GM12875 (cell line): ENCODE measurements at regions not wholly inside any gene's neighbourhood (a gene's known extent, or its start where the extent isn't known, plus 50 kb on each side); places are given as distances from the start of the nearest gene placed in this dataset.

ENCODE experiments used
- H3K4me3 ChIP-seq: one replicate; pipeline ENCODE4 v1.5.1; 2011; ENCODE audit warnings: low read depth, low read length, control low read depth
- TF ChIP-seq, protein P1 (sequence below): IDR thresholded peaks from 2 replicates; pipeline ENCODE4 v1.5.1; 2011; ENCODE audit warnings: low read depth, mild to moderate bottlenecking, control low read depth, inconsistent platforms, low read length, moderate library complexity, borderline replicate concordance; ENCODE audit not compliant: insufficient read depth

DNA sequence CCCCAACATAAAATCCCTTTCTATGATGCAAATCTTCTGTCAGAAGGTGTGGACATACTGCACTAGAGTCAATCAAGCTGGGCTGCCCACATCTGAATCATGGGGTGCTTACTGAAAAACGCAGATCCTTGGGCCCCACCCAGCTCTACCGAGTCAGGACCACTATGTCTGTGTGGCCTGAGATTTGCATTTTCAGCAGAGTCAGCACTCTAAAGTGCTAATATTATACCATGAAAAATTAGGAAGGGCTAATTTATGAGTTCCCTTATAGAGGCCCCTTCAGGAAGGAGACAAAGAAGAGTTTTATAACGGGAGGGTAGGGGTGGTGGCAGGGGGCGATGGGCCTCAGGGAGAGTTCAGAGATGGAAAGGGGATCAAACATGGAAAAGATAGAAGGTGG lies 163.3 kb upstream of the NABP1 start:
- TF ChIP-seq, protein P1, sequence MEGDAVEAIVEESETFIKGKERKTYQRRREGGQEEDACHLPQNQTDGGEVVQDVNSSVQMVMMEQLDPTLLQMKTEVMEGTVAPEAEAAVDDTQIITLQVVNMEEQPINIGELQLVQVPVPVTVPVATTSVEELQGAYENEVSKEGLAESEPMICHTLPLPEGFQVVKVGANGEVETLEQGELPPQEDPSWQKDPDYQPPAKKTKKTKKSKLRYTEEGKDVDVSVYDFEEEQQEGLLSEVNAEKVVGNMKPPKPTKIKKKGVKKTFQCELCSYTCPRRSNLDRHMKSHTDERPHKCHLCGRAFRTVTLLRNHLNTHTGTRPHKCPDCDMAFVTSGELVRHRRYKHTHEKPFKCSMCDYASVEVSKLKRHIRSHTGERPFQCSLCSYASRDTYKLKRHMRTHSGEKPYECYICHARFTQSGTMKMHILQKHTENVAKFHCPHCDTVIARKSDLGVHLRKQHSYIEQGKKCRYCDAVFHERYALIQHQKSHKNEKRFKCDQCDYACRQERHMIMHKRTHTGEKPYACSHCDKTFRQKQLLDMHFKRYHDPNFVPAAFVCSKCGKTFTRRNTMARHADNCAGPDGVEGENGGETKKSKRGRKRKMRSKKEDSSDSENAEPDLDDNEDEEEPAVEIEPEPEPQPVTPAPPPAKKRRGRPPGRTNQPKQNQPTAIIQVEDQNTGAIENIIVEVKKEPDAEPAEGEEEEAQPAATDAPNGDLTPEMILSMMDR = no peak
- H3K4me3 ChIP-seq = no peak overlapping the region

DNA sequence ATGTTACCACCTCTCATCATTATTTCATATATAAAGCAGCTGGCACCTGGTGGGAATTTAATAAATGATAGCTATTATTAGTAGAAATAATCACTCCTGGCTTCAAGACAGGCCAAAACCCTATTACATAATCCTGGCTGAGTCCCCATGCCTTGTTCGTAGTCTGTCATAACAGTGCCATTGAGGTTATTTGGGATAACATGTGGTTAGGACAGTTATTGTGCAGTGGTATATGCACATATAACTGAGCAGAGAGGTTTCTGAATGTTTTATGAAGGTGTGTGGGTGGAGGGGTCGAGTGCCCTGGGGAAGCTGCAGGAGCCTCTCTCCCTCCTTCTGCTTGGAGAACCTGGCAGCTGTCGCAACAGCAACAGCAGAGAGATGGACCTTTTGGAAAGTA lies 162.4 kb upstream of the NABP1 start:
- TF ChIP-seq, protein P1 = no peak
- H3K4me3 ChIP-seq = no peak overlapping the region

DNA sequence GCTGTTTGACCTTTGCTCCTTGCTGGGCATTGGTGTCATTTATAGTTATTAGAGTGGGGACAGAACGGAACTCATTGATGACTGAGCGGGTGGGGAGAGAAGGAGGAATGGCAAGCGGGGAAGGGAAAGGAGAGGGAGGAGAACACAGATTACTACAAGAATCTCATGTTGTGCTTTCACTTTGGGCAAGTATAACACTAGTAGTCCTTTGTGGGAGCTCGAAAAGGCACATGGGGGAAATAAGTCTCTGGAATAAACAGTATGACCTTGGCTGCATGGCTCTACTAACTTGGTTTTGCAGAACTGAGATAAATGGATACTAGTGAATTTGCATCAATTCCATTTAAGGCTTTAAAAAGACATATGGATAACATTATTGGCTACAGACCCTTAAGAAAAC lies 161.7 kb upstream of the NABP1 start:
- TF ChIP-seq, protein P1 = no peak
- H3K4me3 ChIP-seq = no peak overlapping the region

DNA sequence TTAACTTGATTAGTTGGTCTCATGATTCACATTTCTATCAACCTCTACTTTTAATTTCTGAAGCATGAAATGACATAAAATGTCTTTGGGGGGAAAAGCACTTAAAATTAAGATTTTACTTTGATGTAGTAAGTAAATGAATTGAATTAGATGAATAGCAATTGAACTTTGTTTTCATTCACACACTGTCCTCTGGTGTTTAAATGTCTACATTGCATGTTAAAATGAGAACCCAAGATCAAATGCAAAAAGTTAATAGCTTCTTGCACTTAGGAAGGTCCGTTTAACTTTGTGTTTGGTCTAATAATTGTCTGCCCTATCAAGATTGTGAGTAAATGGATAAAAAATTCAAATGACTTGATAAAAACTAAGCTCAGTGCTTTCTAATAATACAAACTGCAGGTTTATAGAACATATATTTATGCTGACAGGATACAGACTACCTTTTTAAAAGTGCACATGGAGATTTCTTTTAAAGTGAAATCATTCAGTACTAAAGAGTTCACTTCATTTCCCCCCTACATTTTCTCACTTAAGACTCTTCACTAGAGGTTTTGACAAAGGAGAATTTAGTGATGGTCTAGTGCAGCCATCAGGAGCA lies 156.2 kb upstream of the NABP1 start:
- H3K4me3 ChIP-seq = no peak overlapping the region
- TF ChIP-seq, protein P1 = peak; percentile 45; the same call in 1 of the 2 replicates

DNA sequence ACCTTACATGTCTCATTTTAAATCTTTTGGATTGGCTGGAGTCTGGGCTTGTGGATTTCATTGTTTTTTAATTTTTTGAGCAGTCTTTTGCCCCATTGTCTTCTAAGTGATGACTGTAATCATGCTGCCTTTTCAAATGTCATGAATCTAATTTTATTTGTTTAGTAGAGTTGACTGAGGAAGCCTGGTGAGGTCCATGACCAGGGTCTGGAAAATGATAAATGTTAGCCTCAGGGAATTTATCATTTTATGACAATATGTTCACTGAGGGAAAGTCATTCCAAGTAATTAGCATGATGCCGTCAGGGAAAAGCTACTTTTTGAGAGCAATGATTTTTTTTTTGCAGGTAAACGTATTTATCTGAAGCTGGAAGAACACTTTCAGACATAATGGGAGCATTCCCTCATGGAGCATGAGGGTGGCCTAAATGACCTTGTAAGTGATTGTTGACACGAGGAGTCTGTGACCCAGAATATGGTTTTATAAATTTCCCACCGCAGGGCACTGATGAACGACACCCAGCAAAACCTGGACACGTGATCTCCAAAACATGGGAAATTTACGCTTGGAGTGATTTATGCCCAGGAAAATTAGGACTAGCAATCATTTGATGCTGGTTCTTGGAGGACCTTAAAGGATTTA lies 155.3 kb upstream of the NABP1 start:
- no peak overlapping the region for H3K4me3 ChIP-seq
- TF ChIP-seq, protein P1 = no peak

DNA sequence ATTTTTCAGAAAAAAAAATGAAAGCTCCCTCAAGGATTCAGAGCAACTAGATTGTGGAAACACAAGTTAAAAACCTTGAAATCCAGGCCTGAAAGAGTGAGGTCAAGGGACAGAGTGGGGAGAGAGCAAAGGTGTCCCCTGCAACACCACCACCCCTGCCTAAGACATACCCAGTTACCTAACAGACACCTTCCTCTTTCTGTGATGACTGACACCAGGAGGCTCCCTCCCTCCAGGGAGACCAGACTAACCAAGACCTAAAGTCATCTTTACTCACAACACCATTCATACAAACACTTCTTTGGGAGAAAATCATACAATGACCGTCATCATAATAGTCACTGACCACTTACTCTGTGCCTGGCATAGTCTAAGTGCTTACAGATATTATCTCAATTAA lies 151.8 kb upstream of the NABP1 start:
- TF ChIP-seq, protein P1 = no peak
- H3K4me3 ChIP-seq = no peak overlapping the region

DNA sequence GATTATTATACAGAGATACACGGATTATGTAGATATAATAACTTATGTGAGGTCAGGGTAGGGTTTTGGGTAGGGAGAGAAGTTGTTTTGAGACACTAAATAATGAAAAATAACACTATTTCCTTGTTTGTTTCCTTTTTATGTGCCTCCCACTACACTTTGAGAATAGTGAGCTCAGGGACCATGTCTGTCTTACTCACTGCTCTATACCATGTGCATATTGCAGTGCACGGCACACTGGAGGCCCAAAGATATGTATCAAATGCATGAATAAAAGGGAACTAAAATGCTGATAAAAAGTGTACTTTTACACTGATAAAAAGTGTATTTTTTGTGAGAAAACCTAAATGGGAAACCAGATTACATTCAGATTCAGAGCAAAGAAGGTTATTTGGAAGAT lies 151.4 kb upstream of the NABP1 start:
- TF ChIP-seq, protein P1 = no peak
- no peak overlapping the region for H3K4me3 ChIP-seq
